NT2/D1 (cell line): ENCODE measurements at regions not wholly inside any gene's neighbourhood (a gene's known extent, or its start where the extent isn't known, plus 50 kb on each side); places are given as distances from the start of the nearest gene placed in this dataset.

Source experiments
- SUZ12 ChIP-seq: IDR thresholded peaks from 2 replicates; pipeline ENCODE4 v1.6.1; 2011; ENCODE audit not compliant: insufficient read length, insufficient read depth; ENCODE audit errors: extremely low read depth
- ZNF274 ChIP-seq: IDR thresholded peaks from 2 replicates; pipeline ENCODE4 v1.6.1; 2011; ENCODE audit warnings: mild to moderate bottlenecking, low read depth, low read length

DNA sequence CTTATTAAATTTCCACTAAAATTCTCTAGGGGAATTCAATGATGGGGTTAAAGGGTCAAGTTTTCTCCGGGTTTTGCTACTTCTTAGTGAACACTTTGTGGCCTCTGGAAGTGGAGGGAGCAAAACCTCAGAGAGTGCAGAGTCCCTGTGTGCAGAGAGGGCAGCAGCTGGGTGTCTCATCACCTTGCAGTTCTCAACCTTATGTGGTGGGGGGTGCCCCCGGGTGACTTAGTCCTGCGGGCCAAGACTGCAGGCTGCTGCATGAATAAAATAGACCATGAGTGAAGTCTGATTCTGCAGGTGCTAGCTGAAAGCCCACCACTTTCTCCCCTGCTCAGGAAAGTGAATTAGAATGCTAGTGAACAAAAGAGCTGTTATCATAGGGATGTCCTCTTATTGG is 191.6 kb downstream of the DLEU7 start:
- no peak for TF ChIP-seq ZNF274
- TF ChIP-seq SUZ12, result no peak
